PC-3 (cell line): ENCODE measurements at regions not wholly inside any gene's neighbourhood (a gene's known extent, or its start where the extent isn't known, plus 50 kb on each side); places are given as distances from the start of the nearest gene placed in this dataset.

ENCODE experiments used
- ATAC-seq: fragments of 200-7000 bp; cut with Tn5 transposase; 2 replicates; pipeline ENCODE4 v1.9.1; 2020; ENCODE audit warnings: mild to moderate bottlenecking, moderate library complexity
- BruUV-seq: library from RNA; stranded (reverse); fragments of 400-500 nt; replicated peaks from 2 replicates; lab custom pipeline; 2021; lab: Mats Ljungman, UMichigan
- CTCF ChIA-PET: fragments of 300-600 bp; sonication (Branson Sonifier 250); formaldehyde crosslinking; loops from one replicate; lab custom pipeline; 2022; ENCODE audit warnings: antibody characterized with exemption; lab: Charles Lee
- POLR2A ChIA-PET: fragments of 300-600 bp; sonication (Branson Sonifier 250); formaldehyde crosslinking; loops from one replicate; lab custom pipeline; 2022; ENCODE audit warnings: antibody characterized with exemption; ENCODE audit not compliant: unreplicated experiment; lab: Charles Lee
- DNase-seq: peaks from one replicate; pipeline ENCODE4 v3.0.0-alpha.2; 2015
- H2AFZ ChIP-seq: fragments of 300-600 bp; sonication (generic); 2 replicates; pipeline ENCODE4 v1.6.0; 2016; ENCODE audit warnings: antibody characterized with exemption, low read length
- H3F3A ChIP-seq: fragments of 300-600 bp; sonication (generic); one replicate; pipeline ENCODE4 v1.6.0; 2017; ENCODE audit warnings: antibody characterized with exemption, low read length, control low read depth, mild to moderate bottlenecking; ENCODE audit not compliant: unreplicated experiment
- H3K27ac ChIP-seq: fragments of 300-600 bp; sonication (generic); 2 replicates; pipeline ENCODE4 v1.5.1; 2016; ENCODE audit warnings: mild to moderate bottlenecking, low read length
- H3K27me3 ChIP-seq: fragments of 300-600 bp; sonication (generic); 2 replicates; pipeline ENCODE4 v1.6.1; 2016; ENCODE audit warnings: low read length, mixed read lengths
- H3K36me3 ChIP-seq: fragments of 300-600 bp; sonication (generic); 2 replicates; pipeline ENCODE4 v1.6.1; 2016; ENCODE audit warnings: low read depth, mixed run types, low read length, mixed read lengths
- H3K4me1 ChIP-seq: fragments of 300-600 bp; sonication (generic); 2 replicates; pipeline ENCODE4 v1.5.1; 2016; ENCODE audit warnings: low read length; ENCODE audit not compliant: insufficient read depth
- H3K4me2 ChIP-seq: fragments of 300-600 bp; sonication (generic); 2 replicates; pipeline ENCODE4 v1.6.0; 2016; ENCODE audit warnings: low read length
- H3K4me3 ChIP-seq: fragments of 300-600 bp; sonication (generic); 2 replicates; pipeline ENCODE4 v1.5.1; 2016; ENCODE audit warnings: mild to moderate bottlenecking, low read length, mixed read lengths
- H3K79me2 ChIP-seq: fragments of 300-600 bp; sonication (generic); 2 replicates; pipeline ENCODE4 v1.6.1; 2017; ENCODE audit warnings: low read length, mixed read lengths
- H3K9ac ChIP-seq: fragments of 300-600 bp; sonication (generic); 2 replicates; pipeline ENCODE4 v1.6.0; 2016; ENCODE audit warnings: mild to moderate bottlenecking, low read length
- H3K9me2 ChIP-seq: fragments of 300-600 bp; sonication (generic); replicated peaks from 2 replicates; pipeline ENCODE4 v1.6.1; 2016; ENCODE audit warnings: mixed run types, low read length, mixed read lengths
- H3K9me3 ChIP-seq: fragments of 300-600 bp; sonication (generic); 2 replicates; pipeline ENCODE4 v1.6.1; 2016; ENCODE audit warnings: low read length, mixed read lengths
- H4K20me1 ChIP-seq: fragments of 300-600 bp; sonication (generic); 2 replicates; pipeline ENCODE4 v1.6.1; 2016; ENCODE audit warnings: low read length, mixed read lengths
- EZH2 ChIP-seq: fragments of 300-600 bp; sonication (generic); IDR thresholded peaks from one replicate; pipeline ENCODE4 v1.6.1; 2017; ENCODE audit warnings: antibody characterized with exemption, mild to moderate bottlenecking, low read length; ENCODE audit not compliant: unreplicated experiment
- EZH2phosphoT487 ChIP-seq: fragments of 300-600 bp; sonication (generic); IDR thresholded peaks from 2 replicates; pipeline ENCODE4 v1.6.1; 2018; ENCODE audit warnings: mild to moderate bottlenecking, antibody characterized with exemption, low read length, borderline replicate concordance
- intact Hi-C: fragments of 100-400 bp; cut with micrococcal nuclease; formaldehyde crosslinking; loops from 2 replicates; pipeline ENCODE4 v1.9.0; 2023
- TF ChIP-seq, protein P1 (sequence below): fragments of 300-600 bp; sonication (generic); conservative IDR thresholded peaks from 2 replicates; pipeline ENCODE4 v1.5.1; 2017; ENCODE audit warnings: antibody characterized with exemption, low read depth, mild to moderate bottlenecking, low read length

DNA sequence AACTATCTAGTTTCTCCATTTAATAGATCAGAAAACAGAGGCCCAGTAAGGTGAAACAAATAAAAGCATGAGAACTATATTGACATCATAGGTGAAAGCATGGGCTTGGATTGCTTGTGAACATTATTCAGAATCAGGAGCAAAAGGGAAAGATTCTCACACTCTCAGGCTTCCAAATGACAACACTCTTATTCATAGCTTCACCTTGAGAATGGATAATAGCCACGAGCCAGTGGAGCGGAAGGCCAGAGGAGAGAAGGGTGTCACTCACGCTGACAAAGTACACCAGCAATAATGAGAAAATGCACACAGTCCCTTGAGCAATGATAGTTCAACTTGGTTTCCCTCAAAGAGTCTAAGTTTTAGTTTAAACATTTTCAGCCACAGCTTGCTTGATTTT lies 339.0 kb downstream of the TPBG start:
- H3K79me2 ChIP-seq: no peaks in the 10 kb centered on the region
- CTCF ChIA-PET: no interaction called here
- no peak overlapping the region for H3K4me2 ChIP-seq
- H4K20me1 ChIP-seq: no peaks in the 10 kb centered on the region
- no peak overlapping the region for H2AFZ ChIP-seq
- POLR2A ChIA-PET: no interaction called here
- no peak overlapping the region for H3K9ac ChIP-seq
- TF ChIP-seq EZH2 (no peak), EZH2phosphoT487 (no peak)
- TF ChIP-seq, protein P1, sequence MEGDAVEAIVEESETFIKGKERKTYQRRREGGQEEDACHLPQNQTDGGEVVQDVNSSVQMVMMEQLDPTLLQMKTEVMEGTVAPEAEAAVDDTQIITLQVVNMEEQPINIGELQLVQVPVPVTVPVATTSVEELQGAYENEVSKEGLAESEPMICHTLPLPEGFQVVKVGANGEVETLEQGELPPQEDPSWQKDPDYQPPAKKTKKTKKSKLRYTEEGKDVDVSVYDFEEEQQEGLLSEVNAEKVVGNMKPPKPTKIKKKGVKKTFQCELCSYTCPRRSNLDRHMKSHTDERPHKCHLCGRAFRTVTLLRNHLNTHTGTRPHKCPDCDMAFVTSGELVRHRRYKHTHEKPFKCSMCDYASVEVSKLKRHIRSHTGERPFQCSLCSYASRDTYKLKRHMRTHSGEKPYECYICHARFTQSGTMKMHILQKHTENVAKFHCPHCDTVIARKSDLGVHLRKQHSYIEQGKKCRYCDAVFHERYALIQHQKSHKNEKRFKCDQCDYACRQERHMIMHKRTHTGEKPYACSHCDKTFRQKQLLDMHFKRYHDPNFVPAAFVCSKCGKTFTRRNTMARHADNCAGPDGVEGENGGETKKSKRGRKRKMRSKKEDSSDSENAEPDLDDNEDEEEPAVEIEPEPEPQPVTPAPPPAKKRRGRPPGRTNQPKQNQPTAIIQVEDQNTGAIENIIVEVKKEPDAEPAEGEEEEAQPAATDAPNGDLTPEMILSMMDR: no peak
- no peak overlapping the region for H3K4me3 ChIP-seq
- H3K9me2 ChIP-seq: no peaks in the 10 kb centered on the region
- H3K4me1 ChIP-seq: peaks cover 7% of the 10 kb centered on the region; the same call in 1 of the 2 replicates
- no peak overlapping the region for H3K27ac ChIP-seq
- DNase-seq (no peak), ATAC-seq (no peak)
- H3K27me3 ChIP-seq: no peaks in the 10 kb centered on the region
- H3K9me3 ChIP-seq: no peaks in the 10 kb centered on the region
- no peaks in the 10 kb centered on the region for H3K36me3 ChIP-seq
- intact Hi-C loops: no loop called here
- BruUV-seq: no TSS peak
- no peaks in the 10 kb centered on the region for H3F3A ChIP-seq

DNA sequence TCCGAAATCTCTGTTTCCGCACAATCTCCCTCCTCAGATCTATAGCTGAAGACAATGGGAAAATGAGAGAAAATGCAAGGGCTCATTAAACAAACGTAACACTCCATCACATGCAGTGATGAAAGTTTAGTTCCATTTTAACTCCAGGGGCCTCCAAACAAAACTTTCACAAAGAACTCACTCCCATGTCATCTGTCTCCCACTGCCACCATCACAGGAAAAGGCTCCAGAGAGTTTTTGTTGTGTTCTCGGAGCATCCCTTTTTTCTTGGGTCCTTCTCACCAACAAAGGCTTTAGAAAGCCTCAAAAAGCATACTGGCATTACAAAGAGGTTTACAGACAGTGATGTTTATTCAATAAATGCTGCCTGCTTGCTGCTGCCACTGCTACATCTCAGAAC lies 339.6 kb downstream of the TPBG start:
- no peak for DNase-seq
- no peak overlapping the region for H3K9ac ChIP-seq
- no peak overlapping the region for H3K4me2 ChIP-seq
- H3K9me3 ChIP-seq: no peaks in the 10 kb centered on the region
- TF ChIP-seq EZH2: no peak
- TF ChIP-seq, protein P1: no peak
- TF ChIP-seq EZH2phosphoT487: no peak
- no peaks in the 10 kb centered on the region for H3K36me3 ChIP-seq
- no peak overlapping the region for H2AFZ ChIP-seq
- H3K27me3 ChIP-seq: no peaks in the 10 kb centered on the region
- H3K9me2 ChIP-seq: no peaks in the 10 kb centered on the region
- peak overlapping the region; percentile 15; the same call in 1 of the 2 replicates for H3K27ac ChIP-seq
- no peak for ATAC-seq
- H3F3A ChIP-seq: no peaks in the 10 kb centered on the region
- POLR2A ChIA-PET: no interaction called here
- H3K4me1 ChIP-seq: peaks cover 7% of the 10 kb centered on the region; the same call in 1 of the 2 replicates
- H3K79me2 ChIP-seq: no peaks in the 10 kb centered on the region
- CTCF ChIA-PET: no interaction called here
- intact Hi-C loops: no loop called here
- no TSS peak for BruUV-seq
- H3K4me3 ChIP-seq: no peak overlapping the region
- H4K20me1 ChIP-seq: no peaks in the 10 kb centered on the region

DNA sequence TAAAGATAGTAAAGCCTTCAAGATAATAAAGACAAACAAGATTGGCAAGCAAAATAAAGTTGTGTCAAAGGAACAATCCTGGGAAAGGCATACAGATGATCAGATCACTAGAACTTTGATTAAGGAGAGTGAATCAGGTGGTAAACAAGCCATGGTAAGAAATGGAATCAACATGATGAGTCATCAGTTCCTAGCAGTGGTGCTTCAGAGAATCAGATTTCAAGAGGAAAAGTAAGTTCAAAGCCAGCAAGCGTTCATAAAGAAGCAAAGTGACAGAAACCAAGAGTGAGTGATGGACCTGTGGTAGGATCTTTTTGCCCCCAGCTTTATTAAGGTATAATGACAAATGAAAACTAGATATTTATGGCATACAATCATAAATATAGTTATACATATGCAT lies 340.4 kb downstream of the TPBG start:
- Histone ChIP-seq H3K27ac (peak overlapping the region; percentile 15; the same call in 1 of the 2 replicates), H3K36me3 (no peaks in the 10 kb centered on the region), H3K9ac (no peak overlapping the region), H3K4me1 (peaks cover 7% of the 10 kb centered on the region; the same call in 1 of the 2 replicates), H3K4me3 (no peak overlapping the region), H3K79me2 (no peaks in the 10 kb centered on the region), H3K4me2 (no peak overlapping the region), H3K9me2 (no peaks in the 10 kb centered on the region), H3K9me3 (no peaks in the 10 kb centered on the region), H3F3A (no peaks in the 10 kb centered on the region), H3K27me3 (no peaks in the 10 kb centered on the region), H2AFZ (no peak overlapping the region), H4K20me1 (no peaks in the 10 kb centered on the region)
- ATAC-seq: peak; percentile 37; the same call in 1 of the 2 replicates
- DNase-seq: peak; percentile 59
- BruUV-seq: no TSS peak
- ChIA-PET POLR2A (no interaction called here), CTCF (no interaction called here)
- no peak for TF ChIP-seq EZH2phosphoT487
- TF ChIP-seq, protein P1: no peak
- TF ChIP-seq EZH2: no peak
- intact Hi-C loops: no loop called here
